Peyer's patch (tissue), 4 donors: ENCODE measurements at regions not wholly inside any gene's neighbourhood (a gene's known extent, or its start where the extent isn't known, plus 50 kb on each side); places are given as distances from the start of the nearest gene placed in this dataset.

Experiments used
- DNase-seq, 3 donors: peaks; one replicate each; pipeline ENCODE4 v3.0.0-alpha.2; 2017 to 2019
- H3K27ac ChIP-seq, 4 donors: fragments of 200-600 bp; sonication (generic); one replicate each; pipeline ENCODE4 v1.5.1; 2016 to 2019
- H3K27me3 ChIP-seq, 2 donors: fragments of 200-600 bp; sonication (generic); one replicate each; pipeline ENCODE4 v1.5.1; 2019
- H3K36me3 ChIP-seq, 3 donors: fragments of 200-600 bp; sonication (generic); one replicate each; pipeline ENCODE4 v1.5.1; 2016 to 2019
- H3K4me1 ChIP-seq, 4 donors: fragments of 200-600 bp; sonication (generic); one replicate each; pipeline ENCODE4 v1.5.1; 2016 to 2019
- H3K4me3 ChIP-seq, 4 donors: fragments of 200-600 bp; sonication (generic); 1 replicate in 3 of 4; 2 replicates in 1 of 4; pipeline ENCODE4 v1.5.1; 2016 to 2019; ENCODE audit warnings: mild to moderate bottlenecking in 1 of 4
- H3K9me3 ChIP-seq, 4 donors: fragments of 200-600 bp; sonication (generic); one replicate each; pipeline ENCODE4 v1.5.1; 2016 to 2019; ENCODE audit warnings: mild to moderate bottlenecking in 1 of 4
- POLR2A ChIP-seq, 2 donors: fragments of 450-650 bp; IDR thresholded peaks; one replicate each; pipeline ENCODE4 v1.5.1; 2017; ENCODE audit warnings: antibody characterized with exemption in 2 of 2, mild to moderate bottlenecking in 2 of 2, moderate library complexity in 2 of 2
- TF ChIP-seq, protein P1 (sequence below), 6 experiments: fragments of 450-650 bp in 4 of 6; fragments of 200-600 bp in 2 of 6; sonication (generic) in 1 of 6; IDR thresholded peaks; one replicate each; pipeline ENCODE4 v1.5.1; 2017 to 2019; ENCODE audit warnings: antibody characterized with exemption in 6 of 6, mild to moderate bottlenecking in 3 of 6, moderate library complexity in 1 of 6

- H3K27ac ChIP-seq = peak overlapping the region in 3 of 4 donors; percentile 50 to 63 (median 59)
These were observed 130.9 kb downstream of the CHSY1 start for GRCh38 chr15:101120987-101121386.

GRCh38 chr15:101120473-101120872, 131.4 kb downstream of the CHSY1 start:
- Histone ChIP-seq H3K9me3 (no peaks in the 10 kb centered on the region), H3K4me1 (peaks cover 0 to 12% (median 6%) of the 10 kb centered on the region in 4 donors), H3K4me3 (no peak overlapping the region), H3K27me3 (no peaks in the 10 kb centered on the region), H3K27ac (no peak overlapping the region), H3K36me3 (no peaks in the 10 kb centered on the region)
- no peak for DNase-seq
- no peak for TF ChIP-seq POLR2A (IDR thresholded peaks at IDR 0.05)
- TF ChIP-seq, protein P1, sequence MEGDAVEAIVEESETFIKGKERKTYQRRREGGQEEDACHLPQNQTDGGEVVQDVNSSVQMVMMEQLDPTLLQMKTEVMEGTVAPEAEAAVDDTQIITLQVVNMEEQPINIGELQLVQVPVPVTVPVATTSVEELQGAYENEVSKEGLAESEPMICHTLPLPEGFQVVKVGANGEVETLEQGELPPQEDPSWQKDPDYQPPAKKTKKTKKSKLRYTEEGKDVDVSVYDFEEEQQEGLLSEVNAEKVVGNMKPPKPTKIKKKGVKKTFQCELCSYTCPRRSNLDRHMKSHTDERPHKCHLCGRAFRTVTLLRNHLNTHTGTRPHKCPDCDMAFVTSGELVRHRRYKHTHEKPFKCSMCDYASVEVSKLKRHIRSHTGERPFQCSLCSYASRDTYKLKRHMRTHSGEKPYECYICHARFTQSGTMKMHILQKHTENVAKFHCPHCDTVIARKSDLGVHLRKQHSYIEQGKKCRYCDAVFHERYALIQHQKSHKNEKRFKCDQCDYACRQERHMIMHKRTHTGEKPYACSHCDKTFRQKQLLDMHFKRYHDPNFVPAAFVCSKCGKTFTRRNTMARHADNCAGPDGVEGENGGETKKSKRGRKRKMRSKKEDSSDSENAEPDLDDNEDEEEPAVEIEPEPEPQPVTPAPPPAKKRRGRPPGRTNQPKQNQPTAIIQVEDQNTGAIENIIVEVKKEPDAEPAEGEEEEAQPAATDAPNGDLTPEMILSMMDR (IDR thresholded peaks at IDR 0.05) = no peak

More at GRCh38 chr15:101120987-101121386, 130.9 kb downstream of the CHSY1 start:
- Histone ChIP-seq H3K4me1 (peaks cover 0 to 12% (median 6%) of the 10 kb centered on the region in 4 donors), H3K36me3 (no peaks in the 10 kb centered on the region), H3K9me3 (no peaks in the 10 kb centered on the region), H3K4me3 (no peak overlapping the region), H3K27me3 (no peaks in the 10 kb centered on the region)
- no peak for TF ChIP-seq POLR2A (IDR thresholded peaks at IDR 0.05)
- TF ChIP-seq, protein P1 (IDR thresholded peaks at IDR 0.05) = no peak
- no peak for DNase-seq
